ENCODE measurements at regions not wholly inside any gene's neighbourhood (a gene's known extent, or its start where the extent isn't known, plus 50 kb on each side); places are given as distances from the start of the nearest gene placed in this dataset.
"Not testable (repeated sequence)": the region's sequence is repeated elsewhere in the genome, so short reads cannot be mapped to it uniquely, and the experiment has no call there.

- Histone ChIP-seq H3K4me3 (no peak overlapping the region), H3F3A (ENCODE audit: low read depth) (no peaks in the 10 kb centered on the region), H3K9ac (no peak overlapping the region), H4K20me1 (ENCODE audit: low read depth) (no peaks in the 10 kb centered on the region), H3K4me2 (no peak overlapping the region), H3K27me3 (no peaks in the 10 kb centered on the region), H3K79me2 (ENCODE audit: low read depth) (no peaks in the 10 kb centered on the region), H3K4me1 (no peaks in the 10 kb centered on the region), H3K9me3 (ENCODE audit: low read depth) (no peaks in the 10 kb centered on the region), H2AFZ (replicated peaks) (no peak overlapping the region), H3K27ac (no peak overlapping the region), H3K36me3 (peaks cover 6% of the 10 kb centered on the region)
- Mint-ChIP-seq H3K9me3 (peaks cover 11% of the 10 kb centered on the region), H3K36me3 (no peaks in the 10 kb centered on the region), H3K4me1 (no peaks in the 10 kb centered on the region), H3K4me3 (no peak overlapping the region), H3K27me3 (ENCODE audit: insufficient read depth, low read depth) (peaks cover 3% of the 10 kb centered on the region), H3K27ac (no peak overlapping the region)
- DNase-seq (ENCODE audit: low spot score), result no peak
- TF ChIP-seq CTCF (IDR thresholded peaks at IDR 0.05) (no peak), EZH2 (IDR thresholded peaks at IDR 0.05) (no peak), EZH2phosphoT487 (IDR thresholded peaks at IDR 0.05) (no peak)
Observed at GRCh38 chr2:57417007-57417406, 629.6 kb upstream of the VRK2 start.

GRCh38 chr2:57418859-57419346 is 627.7 kb upstream of the VRK2 start:
- not testable (repeated sequence) for H4K20me1 ChIP-seq (ENCODE audit: low read depth); H3K9me3 ChIP-seq (ENCODE audit: low read depth); H3K4me3 ChIP-seq; H3K4me3 Mint-ChIP-seq; H3K27me3 ChIP-seq; H3K27ac ChIP-seq; H3K79me2 ChIP-seq (ENCODE audit: low read depth); H3K27ac Mint-ChIP-seq; H3K36me3 ChIP-seq; H3K4me1 Mint-ChIP-seq; H3K36me3 Mint-ChIP-seq; DNase-seq (ENCODE audit: low spot score); H3K4me1 ChIP-seq; H3K4me2 ChIP-seq; H3K27me3 Mint-ChIP-seq (ENCODE audit: insufficient read depth, low read depth); H3K9me3 Mint-ChIP-seq; H2AFZ ChIP-seq (replicated peaks); H3F3A ChIP-seq (ENCODE audit: low read depth); H3K9ac ChIP-seq

- no peaks in the 10 kb centered on the region for H3K9me3 Mint-ChIP-seq
- no peak for DNase-seq (ENCODE audit: low spot score)
- no peak overlapping the region for H3K4me3 Mint-ChIP-seq
- no peaks in the 10 kb centered on the region for H3K27me3 Mint-ChIP-seq (ENCODE audit: insufficient read depth, low read depth)
- Histone ChIP-seq H3F3A (ENCODE audit: low read depth) (no peaks in the 10 kb centered on the region), H3K4me3 (no peak overlapping the region), H4K20me1 (ENCODE audit: low read depth) (no peaks in the 10 kb centered on the region), H3K9ac (no peak overlapping the region), H2AFZ (replicated peaks) (no peak overlapping the region), H3K9me3 (ENCODE audit: low read depth) (no peaks in the 10 kb centered on the region), H3K36me3 (no peaks in the 10 kb centered on the region), H3K4me2 (no peak overlapping the region), H3K27ac (no peak overlapping the region), H3K79me2 (ENCODE audit: low read depth) (no peaks in the 10 kb centered on the region), H3K27me3 (no peaks in the 10 kb centered on the region), H3K4me1 (no peaks in the 10 kb centered on the region)
- no peaks in the 10 kb centered on the region for H3K36me3 Mint-ChIP-seq
- no peak overlapping the region for H3K27ac Mint-ChIP-seq
- H3K4me1 Mint-ChIP-seq, result no peaks in the 10 kb centered on the region
- TF ChIP-seq EZH2phosphoT487 (IDR thresholded peaks at IDR 0.05), result no peak
- TF ChIP-seq EZH2 (IDR thresholded peaks at IDR 0.05), result no peak
- no peak for TF ChIP-seq CTCF (IDR thresholded peaks at IDR 0.05)
Observed at GRCh38 chr2:57429831-57430230, 616.8 kb upstream of the VRK2 start.

GRCh38 chr2:57432528-57432927 is 614.1 kb upstream of the VRK2 start:
- Histone ChIP-seq H3K4me1 (no peaks in the 10 kb centered on the region), H2AFZ (replicated peaks) (no peak overlapping the region), H3K9ac (no peak overlapping the region), H3K9me3 (ENCODE audit: low read depth) (no peaks in the 10 kb centered on the region), H3K27ac (no peak overlapping the region), H3K27me3 (no peaks in the 10 kb centered on the region), H3K4me3 (no peak overlapping the region), H3K36me3 (no peaks in the 10 kb centered on the region), H3F3A (ENCODE audit: low read depth) (no peaks in the 10 kb centered on the region), H3K79me2 (ENCODE audit: low read depth) (no peaks in the 10 kb centered on the region), H4K20me1 (ENCODE audit: low read depth) (no peaks in the 10 kb centered on the region), H3K4me2 (no peak overlapping the region)
- Mint-ChIP-seq H3K4me1 (no peaks in the 10 kb centered on the region), H3K36me3 (no peaks in the 10 kb centered on the region), H3K4me3 (no peak overlapping the region), H3K27me3 (ENCODE audit: insufficient read depth, low read depth) (no peaks in the 10 kb centered on the region), H3K27ac (no peak overlapping the region), H3K9me3 (no peaks in the 10 kb centered on the region)
- TF ChIP-seq CTCF (IDR thresholded peaks at IDR 0.05), result no peak
- no peak for TF ChIP-seq EZH2 (IDR thresholded peaks at IDR 0.05)
- no peak for TF ChIP-seq EZH2phosphoT487 (IDR thresholded peaks at IDR 0.05)
- DNase-seq (ENCODE audit: low spot score), result no peak
